T-cell (primary cell): ENCODE measurements at regions not wholly inside any gene's neighbourhood (a gene's known extent, or its start where the extent isn't known, plus 50 kb on each side); places are given as distances from the start of the nearest gene placed in this dataset.

ENCODE experiments used
- ATAC-seq, 4 experiments: fragments of 200-7000 bp in 3 of 4; fragments of 150-1000 bp in 1 of 4; cut with Tn5 transposase; replicated peaks in 1 of 4; 1 replicate in 3 of 4; 2 replicates in 1 of 4; pipeline ENCODE4 v1.10.0; 2021; ENCODE audit warnings: moderate library complexity in 3 of 4, mild to moderate bottlenecking in 2 of 4, moderate number of reproducible peaks in 1 of 4
- CTCF ChIA-PET, 2 donors: fragments of 300-600 bp; sonication (Branson Sonifier 250); formaldehyde crosslinking; loops; one replicate each; lab custom pipeline; 2022; ENCODE audit warnings: antibody characterized with exemption in 2 of 2; lab: Charles Lee
- POLR2A ChIA-PET, 2 donors: fragments of 300-600 bp; sonication (Branson Sonifier 250); formaldehyde crosslinking; loops; one replicate each; lab custom pipeline; 2022; ENCODE audit warnings: antibody characterized with exemption in 2 of 2; lab: Charles Lee
- DNase-seq, 35 experiments: peaks; one replicate each; pipeline versions ENCODE4 v3.0.0 to v3.0.0-alpha.2; 2013 to 2023
- H3K27ac ChIP-seq: one replicate; pipeline ENCODE4 v1.5.1; 2013; ENCODE audit warnings: low read length
- H3K27me3 ChIP-seq, 2 experiments: replicated peaks in 1 of 2; 1 replicate in 1 of 2; 2 replicates in 1 of 2; pipeline versions ENCODE4 v1.6.1 to v1.7.0; 2013; ENCODE audit warnings: low read length in 1 of 2, mixed read lengths in 1 of 2; ENCODE audit not compliant: control insufficient read depth in 2 of 2, insufficient read depth in 2 of 2; ENCODE audit errors: extremely low read depth in 1 of 2
- H3K36me3 ChIP-seq, 2 donors: 1 replicate in 1 of 2; 2 replicates in 1 of 2; pipeline versions ENCODE4 v1.6.1 to v1.7.0; 2013; ENCODE audit warnings: low read length in 1 of 2; ENCODE audit not compliant: control insufficient read depth in 2 of 2, insufficient read depth in 1 of 2; ENCODE audit errors: extremely low read depth in 1 of 2
- H3K4me1 ChIP-seq, 2 experiments: 1 replicate in 1 of 2; 2 replicates in 1 of 2; pipeline versions ENCODE4 v1.6.1 to v1.7.0; 2013; ENCODE audit warnings: low read length in 2 of 2, mixed read lengths in 1 of 2; ENCODE audit not compliant: insufficient read depth in 2 of 2, control insufficient read depth in 1 of 2; ENCODE audit errors: extremely low read depth in 1 of 2
- H3K4me3 ChIP-seq, 2 donors: 1 replicate in 1 of 2; 2 replicates in 1 of 2; pipeline versions ENCODE4 v1.5.1 to v1.7.0; 2013; ENCODE audit warnings: mild to moderate bottlenecking in 2 of 2, low read length in 1 of 2, moderate library complexity in 1 of 2; ENCODE audit not compliant: control insufficient read depth in 1 of 2; ENCODE audit errors: extremely low read depth in 1 of 2
- H3K9me3 ChIP-seq: 2 replicates; pipeline ENCODE4 v1.7.0; 2013
- H3K27ac Mint-ChIP-seq, 2 donors: one replicate each; pipeline ENCODE4 v1.8.0; 2020 to 2021; ENCODE audit warnings: mild to moderate bottlenecking in 2 of 2, mixed read lengths in 2 of 2
- H3K27me3 Mint-ChIP-seq, 2 donors: one replicate each; pipeline ENCODE4 v1.8.0; 2021 to 2022; ENCODE audit warnings: mixed read lengths in 2 of 2
- H3K36me3 Mint-ChIP-seq: one replicate; pipeline ENCODE4 v1.8.0; 2021; ENCODE audit warnings: mixed read lengths
- H3K4me1 Mint-ChIP-seq, 3 donors: one replicate each; pipeline ENCODE4 v1.8.0; 2020 to 2022; ENCODE audit warnings: mixed read lengths in 3 of 3, mild to moderate bottlenecking in 1 of 3
- H3K4me3 Mint-ChIP-seq, 3 donors: one replicate each; pipeline ENCODE4 v1.8.0; 2020 to 2022; ENCODE audit warnings: mild to moderate bottlenecking in 3 of 3, mixed read lengths in 3 of 3, moderate library complexity in 3 of 3
- H3K9me3 Mint-ChIP-seq, 3 donors: one replicate each; pipeline ENCODE4 v1.8.0; 2020 to 2022; ENCODE audit warnings: mixed read lengths in 3 of 3
- WGBS: methylation state at CpG from one replicate; pipeline ENCODE4 v1.1.5; 2013; ENCODE audit warnings: missing lambda C conversion rate; ENCODE audit not compliant: insufficient coverage; 5-methylcytosine and 5-hydroxymethylcytosine counted together

DNA sequence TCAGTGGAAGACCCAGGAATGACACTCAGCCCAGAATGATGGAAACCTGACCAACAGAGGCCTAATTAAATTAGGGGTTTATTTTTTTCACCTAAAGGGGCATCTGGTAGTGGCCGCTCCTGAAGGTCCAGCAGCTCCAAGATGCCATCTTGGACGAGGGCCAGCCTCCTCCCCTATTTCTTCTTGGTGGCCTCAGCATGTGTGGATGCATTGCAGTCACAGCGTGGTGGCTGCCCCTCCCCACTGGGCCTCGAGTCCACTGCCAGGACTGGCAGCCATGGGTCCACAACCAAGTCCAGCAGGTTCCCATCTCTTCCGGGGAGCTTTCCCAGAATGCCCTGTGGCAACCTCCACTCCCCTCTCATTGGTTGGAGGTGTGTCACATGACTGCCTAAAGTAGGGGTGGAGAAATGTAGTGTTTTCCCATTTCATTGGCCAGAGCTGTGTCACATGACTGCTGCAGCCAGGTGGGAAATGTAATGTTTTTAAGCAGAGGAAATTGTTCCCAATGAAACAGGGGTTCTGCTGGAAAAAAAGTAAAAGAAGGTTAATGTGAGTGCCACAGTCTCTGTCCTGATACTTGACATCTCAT, 628.2 kb downstream of the PTPRU start:
- Histone ChIP-seq H3K4me1 (no peaks in the 10 kb centered on the region), H3K9me3 (no peaks in the 10 kb centered on the region), H3K4me3 (no peak overlapping the region), H3K27ac (no peak overlapping the region), H3K36me3 (no peaks in the 10 kb centered on the region), H3K27me3 (peaks cover 0 to 20% of the 10 kb centered on the region in 2 experiments)
- ChIA-PET POLR2A (no interaction called here), CTCF (no interaction called here)
- Mint-ChIP-seq H3K9me3 (peaks cover 11 to 22% (median 13%) of the 10 kb centered on the region in 3 donors), H3K36me3 (no peaks in the 10 kb centered on the region), H3K27me3 (peaks cover 13 to 21% of the 10 kb centered on the region in 2 donors), H3K4me3 (no peak overlapping the region), H3K27ac (no peak overlapping the region), H3K4me1 (no peaks in the 10 kb centered on the region)
- ATAC-seq: no peak
- DNase-seq: no peak
- WGBS: 38% methylated on average over 2 of the region's 5 CpGs

- Histone ChIP-seq H3K4me3 (no peak overlapping the region), H3K4me1 (no peaks in the 10 kb centered on the region), H3K9me3 (no peaks in the 10 kb centered on the region), H3K36me3 (no peaks in the 10 kb centered on the region), H3K27me3 (peaks cover 0 to 35% of the 10 kb centered on the region in 2 experiments), H3K27ac (no peak overlapping the region)
- ChIA-PET POLR2A (interaction anchor here in 1 of 2 donors (0.5 kb wide), 1 partner anchor 295 kb away, joined by 3 read pairs; no protein-coding TSS in a partner anchor), CTCF (no interaction called here)
- no peak overlapping the region for H3K4me3 Mint-ChIP-seq
- H3K36me3 Mint-ChIP-seq: no peaks in the 10 kb centered on the region
- no peak for DNase-seq
- H3K27ac Mint-ChIP-seq: no peak overlapping the region
- H3K27me3 Mint-ChIP-seq: peaks cover 31 to 34% of the 10 kb centered on the region in 2 donors
- no peak for ATAC-seq
- H3K9me3 Mint-ChIP-seq: peaks cover 8 to 15% (median 11%) of the 10 kb centered on the region in 3 donors
- H3K4me1 Mint-ChIP-seq: no peaks in the 10 kb centered on the region
- 40% methylated on average over 1 of the region's 1 CpG for WGBS
Measured at GRCh38 chr1:29861922-29862321, 625.6 kb downstream of the PTPRU start.

DNA sequence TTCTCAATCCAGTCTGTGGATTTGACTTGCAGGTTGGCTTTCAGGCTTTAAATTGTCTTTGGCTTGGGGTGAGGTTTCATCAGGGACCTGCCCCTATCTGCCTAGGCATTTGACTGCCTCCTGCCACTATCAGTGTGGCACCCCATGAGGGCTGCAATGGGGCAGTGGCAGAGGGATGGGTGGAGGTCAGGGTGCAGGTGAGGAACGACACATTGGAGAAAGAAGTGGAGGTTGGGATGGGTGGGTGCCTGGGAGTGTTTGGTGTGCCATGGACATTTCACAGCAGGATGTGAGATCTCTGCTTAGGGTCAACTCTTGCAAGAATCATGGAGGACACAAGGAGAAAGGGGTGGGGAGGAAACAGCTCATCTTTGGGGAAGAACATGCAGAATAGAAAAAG, 625.1 kb downstream of the PTPRU start:
- Mint-ChIP-seq H3K4me3 (no peak overlapping the region), H3K4me1 (no peaks in the 10 kb centered on the region), H3K27ac (no peak overlapping the region), H3K9me3 (peaks cover 8 to 15% (median 11%) of the 10 kb centered on the region in 3 donors), H3K27me3 (peaks cover 26 to 29% of the 10 kb centered on the region in 2 donors), H3K36me3 (no peaks in the 10 kb centered on the region)
- CTCF ChIA-PET: no interaction called here
- POLR2A ChIA-PET: interaction anchor here in 1 of 2 donors (0.5 kb wide), 1 partner anchor 296 kb away, joined by 3 read pairs; no protein-coding TSS in a partner anchor
- DNase-seq: no peak
- H3K27me3 ChIP-seq: peaks cover 0 to 35% of the 10 kb centered on the region in 2 experiments
- H3K27ac ChIP-seq: no peak overlapping the region
- no peak overlapping the region for H3K4me3 ChIP-seq
- no peak for ATAC-seq
- 89% methylated on average over 1 of the region's 1 CpG for WGBS
- no peaks in the 10 kb centered on the region for H3K9me3 ChIP-seq
- no peaks in the 10 kb centered on the region for H3K4me1 ChIP-seq
- no peaks in the 10 kb centered on the region for H3K36me3 ChIP-seq

DNA sequence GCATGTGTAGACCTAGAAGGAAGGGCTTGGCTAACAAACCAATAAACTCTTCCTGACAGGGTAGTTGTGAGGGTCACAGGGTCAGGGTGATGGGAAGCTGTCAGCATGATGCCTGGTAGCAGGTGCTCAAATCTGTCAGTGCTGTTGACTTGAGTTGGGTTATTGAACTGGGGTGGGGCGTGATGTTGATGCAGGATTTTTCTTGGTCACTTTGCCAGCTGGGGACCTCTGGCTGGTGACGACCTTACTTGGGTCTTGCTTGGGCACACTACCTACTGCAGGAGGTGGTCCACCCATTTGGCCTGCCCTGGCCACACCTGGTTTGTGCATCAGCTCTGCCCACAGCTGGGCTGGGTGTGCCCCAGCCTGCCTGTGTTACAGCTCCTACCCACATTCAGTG, 624.4 kb downstream of the PTPRU start:
- peaks cover 8 to 15% (median 11%) of the 10 kb centered on the region in 3 donors for H3K9me3 Mint-ChIP-seq
- H3K4me1 Mint-ChIP-seq: no peaks in the 10 kb centered on the region
- CTCF ChIA-PET: no interaction called here
- H3K9me3 ChIP-seq: no peaks in the 10 kb centered on the region
- H3K27me3 Mint-ChIP-seq: peaks cover 25 to 28% of the 10 kb centered on the region in 2 donors
- H3K27ac Mint-ChIP-seq: no peak overlapping the region
- H3K4me3 ChIP-seq: no peak overlapping the region
- no peaks in the 10 kb centered on the region for H3K36me3 Mint-ChIP-seq
- H3K27ac ChIP-seq: no peak overlapping the region
- H3K36me3 ChIP-seq: no peaks in the 10 kb centered on the region
- WGBS: 86% methylated on average over 2 of the region's 2 CpGs
- POLR2A ChIA-PET: no interaction called here
- DNase-seq: no peak
- no peaks in the 10 kb centered on the region for H3K4me1 ChIP-seq
- no peak overlapping the region for H3K4me3 Mint-ChIP-seq
- peaks cover 0 to 42% of the 10 kb centered on the region in 2 experiments for H3K27me3 ChIP-seq
- ATAC-seq: no peak

DNA sequence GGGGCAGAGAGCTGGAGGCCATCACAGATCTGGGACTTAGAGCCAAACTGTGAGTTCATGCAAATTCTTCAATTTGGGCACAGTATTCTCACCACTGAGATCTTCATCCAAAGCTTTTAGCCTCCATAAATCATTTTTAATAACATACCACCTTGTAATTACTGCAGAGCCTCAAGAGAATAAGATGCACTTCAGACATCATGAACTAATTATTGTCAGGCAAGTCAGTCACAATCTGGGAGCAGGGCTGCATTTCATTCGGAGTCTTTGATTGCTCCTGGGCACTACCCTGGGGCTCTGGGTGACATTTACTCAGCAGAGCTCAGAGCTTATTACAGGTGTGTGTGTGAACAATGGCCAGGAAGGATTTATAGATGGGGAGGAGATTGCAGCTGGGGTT, 623.7 kb downstream of the PTPRU start:
- ChIA-PET POLR2A (no interaction called here), CTCF (no interaction called here)
- H3K27me3 Mint-ChIP-seq: peaks cover 31% of the 10 kb centered on the region in 2 donors
- no peak overlapping the region for H3K4me3 Mint-ChIP-seq
- peaks cover 8 to 15% (median 11%) of the 10 kb centered on the region in 3 donors for H3K9me3 Mint-ChIP-seq
- no peak overlapping the region for H3K27ac ChIP-seq
- no peaks in the 10 kb centered on the region for H3K4me1 ChIP-seq
- H3K4me1 Mint-ChIP-seq: no peaks in the 10 kb centered on the region
- H3K27ac Mint-ChIP-seq: no peak overlapping the region
- no peak overlapping the region for H3K4me3 ChIP-seq
- peaks cover 0 to 46% of the 10 kb centered on the region in 2 experiments for H3K27me3 ChIP-seq
- H3K36me3 ChIP-seq: no peaks in the 10 kb centered on the region
- DNase-seq (no peak), ATAC-seq (no peak)
- 100% methylated on average over 1 of the region's 1 CpG for WGBS
- H3K36me3 Mint-ChIP-seq: no peaks in the 10 kb centered on the region
- no peaks in the 10 kb centered on the region for H3K9me3 ChIP-seq

GRCh38 chr1:29859126-29859525, 622.8 kb downstream of the PTPRU start:
- WGBS: 73% methylated on average over 9 of the region's 9 CpGs
- Mint-ChIP-seq H3K4me1 (no peaks in the 10 kb centered on the region), H3K27me3 (peaks cover 31 to 32% of the 10 kb centered on the region in 2 donors), H3K27ac (no peak overlapping the region), H3K4me3 (no peak overlapping the region), H3K9me3 (peaks cover 8 to 15% (median 11%) of the 10 kb centered on the region in 3 donors), H3K36me3 (no peaks in the 10 kb centered on the region)
- no peaks in the 10 kb centered on the region for H3K9me3 ChIP-seq
- H3K4me3 ChIP-seq: no peak overlapping the region
- ChIA-PET CTCF (no interaction called here), POLR2A (no interaction called here)
- H3K27me3 ChIP-seq: peaks cover 0 to 48% of the 10 kb centered on the region in 2 experiments
- H3K36me3 ChIP-seq: no peaks in the 10 kb centered on the region
- H3K4me1 ChIP-seq: no peaks in the 10 kb centered on the region
- ATAC-seq (no peak), DNase-seq (no peak)
- no peak overlapping the region for H3K27ac ChIP-seq
